Fibroblast of lung (primary cell): ENCODE measurements at regions not wholly inside any gene's neighbourhood (a gene's known extent, or its start where the extent isn't known, plus 50 kb on each side); places are given as distances from the start of the nearest gene placed in this dataset.

Experiments
- DNase-seq, 2 donors: peaks; one replicate each; pipeline versions ENCODE4 v3.0.0 to v3.0.0-alpha.2; 2010; ENCODE audit warnings: low read depth in 2 of 2
- H2AFZ ChIP-seq: 2 replicates; pipeline ENCODE4 v1.5.1; 2012; ENCODE audit warnings: low read length, control low read depth, inconsistent platforms
- H3K27ac ChIP-seq: 2 replicates; pipeline ENCODE4 v1.5.1; 2011; ENCODE audit warnings: low read length, control low read depth; ENCODE audit not compliant: insufficient read depth
- H3K27me3 ChIP-seq: 2 replicates; pipeline ENCODE4 v1.5.1; 2011; ENCODE audit warnings: mild to moderate bottlenecking, low read length; ENCODE audit not compliant: control insufficient read depth, insufficient read depth
- H3K36me3 ChIP-seq: 2 replicates; pipeline ENCODE4 v1.5.1; 2011; ENCODE audit warnings: low read length; ENCODE audit not compliant: control insufficient read depth, insufficient read depth
- H3K4me1 ChIP-seq: 2 replicates; pipeline ENCODE4 v1.5.1; 2011; ENCODE audit warnings: low read length; ENCODE audit not compliant: control insufficient read depth, insufficient read depth; ENCODE audit errors: extremely low read depth
- H3K4me2 ChIP-seq: 2 replicates; pipeline ENCODE4 v1.5.1; 2011; ENCODE audit warnings: low read length, control low read depth; ENCODE audit not compliant: insufficient read depth; ENCODE audit errors: extremely low read depth
- H3K4me3 ChIP-seq, 4 experiments: fragments of 200-600 bp in 1 of 4; sonication (generic) in 1 of 4; replicated peaks in 1 of 4; 2 replicates each; pipeline ENCODE4 v1.5.1; 2011 to 2016; ENCODE audit warnings: low read length in 4 of 4, low read depth in 3 of 4, mild to moderate bottlenecking in 3 of 4, control low read depth in 2 of 4, inconsistent platforms in 1 of 4, mixed read lengths in 1 of 4; ENCODE audit not compliant: insufficient read depth in 1 of 4; ENCODE audit errors: control extremely low read depth in 1 of 4
- H3K79me2 ChIP-seq: 2 replicates; pipeline ENCODE4 v1.5.1; 2012; ENCODE audit warnings: mild to moderate bottlenecking, low read length, inconsistent platforms; ENCODE audit not compliant: control insufficient read depth, insufficient read depth
- H3K9ac ChIP-seq: 2 replicates; pipeline ENCODE4 v1.5.1; 2011; ENCODE audit warnings: mild to moderate bottlenecking, low read length, control low read depth; ENCODE audit not compliant: insufficient read depth
- H3K9me3 ChIP-seq: 2 replicates; pipeline ENCODE4 v1.5.1; 2012; ENCODE audit warnings: low read depth, low read length; ENCODE audit not compliant: control insufficient read depth, insufficient read depth
- H4K20me1 ChIP-seq: 2 replicates; pipeline ENCODE4 v1.5.1; 2011; ENCODE audit warnings: low read length; ENCODE audit not compliant: control insufficient read depth, insufficient read depth; ENCODE audit errors: extremely low read depth
- CTCF ChIP-seq, 2 donors: IDR thresholded peaks in 1 of 2; conservative IDR thresholded peaks in 1 of 2; 1 replicate in 1 of 2; 2 replicates in 1 of 2; pipeline ENCODE4 v1.5.1; 2011 to 2012; ENCODE audit warnings: low read length in 2 of 2, control low read depth in 1 of 2, inconsistent platforms in 1 of 2, low read depth in 1 of 2, mild to moderate bottlenecking in 1 of 2
- EZH2 ChIP-seq: IDR thresholded peaks from 2 replicates; pipeline ENCODE4 v1.5.1; 2012; ENCODE audit warnings: low read length, control low read depth, mild to moderate bottlenecking; ENCODE audit errors: missing control alignments

GRCh38 chr1:234926559-234927311 is 201.9 kb downstream of the TOMM20 start:
- TF ChIP-seq EZH2, result no peak
- no peak for TF ChIP-seq CTCF (conservative IDR thresholded peaks at IDR 0.05 in 1 of 2, IDR thresholded peaks at IDR 0.05 in 1 of 2; ENCODE audit: low read depth in 1 of 2, low read length in 2 of 2)

GRCh38 chr1:234926264-234926558 is 202.4 kb downstream of the TOMM20 start:
- Histone ChIP-seq H3K9ac (no peak overlapping the region), H3K4me2 (peak overlapping the region; percentile 60), H2AFZ (no peak overlapping the region), H3K9me3 (no peaks in the 10 kb centered on the region), H3K4me1 (peaks cover 17% of the 10 kb centered on the region), H3K36me3 (no peaks in the 10 kb centered on the region), H3K27me3 (no peaks in the 10 kb centered on the region), H3K79me2 (no peaks in the 10 kb centered on the region), H3K27ac (peak overlapping the region; percentile 53), H4K20me1 (no peaks in the 10 kb centered on the region), H3K4me3 (no peak overlapping the region)
- TF ChIP-seq EZH2, result no peak
- no peak for DNase-seq

More at GRCh38 chr1:234926559-234927311, 201.9 kb downstream of the TOMM20 start:
- Histone ChIP-seq H4K20me1 (no peaks in the 10 kb centered on the region), H3K79me2 (no peaks in the 10 kb centered on the region), H3K4me1 (peaks cover 15% of the 10 kb centered on the region), H2AFZ (no peak overlapping the region), H3K4me3 (no peak overlapping the region), H3K27ac (no peak overlapping the region), H3K9me3 (no peaks in the 10 kb centered on the region), H3K4me2 (peak overlapping the region; percentile 33), H3K36me3 (no peaks in the 10 kb centered on the region), H3K9ac (no peak overlapping the region), H3K27me3 (no peaks in the 10 kb centered on the region)
- DNase-seq, result no peak

- H3K79me2 ChIP-seq, result no peaks in the 10 kb centered on the region
- H3K9me3 ChIP-seq, result no peaks in the 10 kb centered on the region
- H3K27me3 ChIP-seq, result no peaks in the 10 kb centered on the region
- no peaks in the 10 kb centered on the region for H3K36me3 ChIP-seq
- no peak overlapping the region for H3K9ac ChIP-seq
- H2AFZ ChIP-seq, result no peak overlapping the region
- no peaks in the 10 kb centered on the region for H4K20me1 ChIP-seq
- peaks cover 22% of the 10 kb centered on the region for H3K4me1 ChIP-seq
- no peak for TF ChIP-seq EZH2
- TF ChIP-seq CTCF (conservative IDR thresholded peaks at IDR 0.05 in 1 of 2, IDR thresholded peaks at IDR 0.05 in 1 of 2; ENCODE audit: low read depth in 1 of 2, low read length in 2 of 2), result no peak
- peak overlapping the region; percentile 79 for H3K27ac ChIP-seq
- peak overlapping the region; percentile 60 for H3K4me2 ChIP-seq
- peak; percentile 98 to 100 for DNase-seq
- H3K4me3 ChIP-seq, result no peak overlapping the region
Measured at GRCh38 chr1:234925440-234926263, 203.0 kb downstream of the TOMM20 start.
